ENCODE measurements at regions not wholly inside any gene's neighbourhood (a gene's known extent, or its start where the extent isn't known, plus 50 kb on each side); places are given as distances from the start of the nearest gene placed in this dataset.

DNA sequence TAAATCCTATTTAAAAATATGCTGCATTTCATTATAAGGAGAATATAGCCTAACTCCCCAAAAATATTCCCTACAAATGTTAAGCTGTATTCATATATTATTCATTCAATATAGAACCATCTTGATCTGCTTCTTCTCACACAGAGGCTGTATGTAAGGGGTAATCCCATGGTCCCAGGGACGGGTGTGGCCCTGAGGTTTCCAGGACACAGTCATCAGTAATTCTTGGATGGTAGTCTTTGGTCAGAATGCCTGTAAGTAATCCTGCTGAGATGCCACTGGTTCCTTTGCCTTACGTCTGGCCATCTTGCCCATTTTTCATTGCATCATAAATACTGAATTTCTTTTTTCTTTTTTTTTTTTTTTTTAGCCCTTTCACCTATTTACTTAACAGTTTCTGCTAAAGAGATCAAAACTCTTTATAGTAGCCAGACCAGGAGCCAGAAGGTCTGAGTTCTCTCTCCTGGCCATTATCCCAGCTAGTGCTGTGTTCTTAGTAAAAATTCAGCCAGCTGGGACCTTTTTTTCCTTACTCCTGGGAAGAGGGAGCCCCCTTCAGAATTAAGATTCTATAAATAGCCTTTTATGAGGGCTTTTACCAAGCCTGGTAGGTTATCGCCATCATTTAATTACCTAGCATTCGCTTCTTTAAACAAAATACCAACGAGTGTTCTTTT, 134.9 kb downstream of the SOX11 start:
- no peaks in the 10 kb centered on the region for H3K36me3 Mint-ChIP-seq (ENCODE audit: unreplicated experiment)
- no peak overlapping the region for H3K4me3 Mint-ChIP-seq (ENCODE audit: unreplicated experiment)
- no peak overlapping the region for H3K27ac Mint-ChIP-seq (ENCODE audit: unreplicated experiment)
- H3K27me3 Mint-ChIP-seq (ENCODE audit: unreplicated experiment): no peaks in the 10 kb centered on the region
- H3K9me3 Mint-ChIP-seq (ENCODE audit: unreplicated experiment): peaks cover 4% of the 10 kb centered on the region
- TF ChIP-seq CTCF (IDR thresholded peaks at IDR 0.05): no peak
- H3K4me1 Mint-ChIP-seq (ENCODE audit: unreplicated experiment): no peaks in the 10 kb centered on the region
- no peak for DNase-seq (ENCODE audit: extremely low spot score, unreplicated experiment)

DNA sequence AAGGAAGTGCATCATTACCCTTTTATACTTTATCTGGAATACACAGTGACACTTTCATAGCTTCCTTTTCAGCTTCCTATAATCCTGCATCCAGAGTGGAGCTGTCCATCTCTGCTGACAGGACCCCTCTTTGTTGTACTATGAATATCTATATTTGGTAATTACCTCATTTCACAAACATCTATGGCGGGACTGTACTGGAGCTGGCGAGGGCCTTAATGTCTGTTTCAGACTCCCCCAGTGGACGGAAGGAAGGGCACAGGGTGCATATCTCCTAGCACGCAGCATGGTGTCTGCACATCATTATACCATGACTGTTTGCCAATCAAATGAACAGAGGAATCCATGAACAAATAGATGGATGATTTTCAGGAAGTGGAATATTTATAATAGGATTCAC, 142.3 kb downstream of the SOX11 start:
- H3K27ac Mint-ChIP-seq (ENCODE audit: unreplicated experiment): no peak overlapping the region
- H3K27me3 Mint-ChIP-seq (ENCODE audit: unreplicated experiment): no peaks in the 10 kb centered on the region
- H3K4me1 Mint-ChIP-seq (ENCODE audit: unreplicated experiment): no peaks in the 10 kb centered on the region
- no peak for TF ChIP-seq CTCF (IDR thresholded peaks at IDR 0.05)
- H3K36me3 Mint-ChIP-seq (ENCODE audit: unreplicated experiment): no peaks in the 10 kb centered on the region
- H3K9me3 Mint-ChIP-seq (ENCODE audit: unreplicated experiment): peaks cover 5% of the 10 kb centered on the region
- no peak overlapping the region for H3K4me3 Mint-ChIP-seq (ENCODE audit: unreplicated experiment)
- DNase-seq (ENCODE audit: extremely low spot score, unreplicated experiment): no peak

DNA sequence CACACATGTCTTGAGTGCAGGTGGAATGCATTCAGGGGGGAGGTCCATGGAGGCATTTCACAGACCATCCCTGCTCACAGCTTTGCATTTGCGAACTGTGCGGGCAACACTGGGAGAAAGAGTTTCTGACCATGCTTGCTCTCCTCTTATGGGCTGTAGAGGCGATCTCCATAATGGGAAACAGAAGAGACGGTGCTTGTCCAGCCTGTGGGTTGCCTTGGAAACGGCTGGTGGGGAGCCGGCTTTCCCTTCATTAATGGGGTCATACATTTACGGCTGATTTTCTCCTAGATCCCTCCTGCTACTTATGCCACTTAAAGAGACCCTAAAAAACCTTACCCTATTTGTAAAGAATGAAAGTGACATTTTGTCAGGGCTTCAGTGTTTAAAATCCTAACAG, 147.4 kb downstream of the SOX11 start:
- H3K4me1 Mint-ChIP-seq (ENCODE audit: unreplicated experiment): no peaks in the 10 kb centered on the region
- no peaks in the 10 kb centered on the region for H3K9me3 Mint-ChIP-seq (ENCODE audit: unreplicated experiment)
- no peak for DNase-seq (ENCODE audit: extremely low spot score, unreplicated experiment)
- no peaks in the 10 kb centered on the region for H3K36me3 Mint-ChIP-seq (ENCODE audit: unreplicated experiment)
- no peak overlapping the region for H3K4me3 Mint-ChIP-seq (ENCODE audit: unreplicated experiment)
- H3K27ac Mint-ChIP-seq (ENCODE audit: unreplicated experiment): no peak overlapping the region
- no peaks in the 10 kb centered on the region for H3K27me3 Mint-ChIP-seq (ENCODE audit: unreplicated experiment)
- TF ChIP-seq CTCF (IDR thresholded peaks at IDR 0.05): no peak

GRCh38 chr2:5841126-5841525, 148.9 kb downstream of the SOX11 start:
- Mint-ChIP-seq H3K4me3 (ENCODE audit: unreplicated experiment) (no peak overlapping the region), H3K4me1 (ENCODE audit: unreplicated experiment) (no peaks in the 10 kb centered on the region), H3K9me3 (ENCODE audit: unreplicated experiment) (no peaks in the 10 kb centered on the region), H3K27ac (ENCODE audit: unreplicated experiment) (no peak overlapping the region), H3K27me3 (ENCODE audit: unreplicated experiment) (no peaks in the 10 kb centered on the region), H3K36me3 (ENCODE audit: unreplicated experiment) (no peaks in the 10 kb centered on the region)
- no peak for DNase-seq (ENCODE audit: extremely low spot score, unreplicated experiment)
- no peak for TF ChIP-seq CTCF (IDR thresholded peaks at IDR 0.05)

- TF ChIP-seq CTCF (IDR thresholded peaks at IDR 0.05): no peak
- Mint-ChIP-seq H3K9me3 (ENCODE audit: unreplicated experiment) (no peaks in the 10 kb centered on the region), H3K27ac (ENCODE audit: unreplicated experiment) (no peak overlapping the region), H3K36me3 (ENCODE audit: unreplicated experiment) (no peaks in the 10 kb centered on the region), H3K4me1 (ENCODE audit: unreplicated experiment) (no peaks in the 10 kb centered on the region), H3K27me3 (ENCODE audit: unreplicated experiment) (no peaks in the 10 kb centered on the region), H3K4me3 (ENCODE audit: unreplicated experiment) (no peak overlapping the region)
- no peak for DNase-seq (ENCODE audit: extremely low spot score, unreplicated experiment)
Observed at GRCh38 chr2:5842326-5842725, 150.1 kb downstream of the SOX11 start.

Data from osteocyte (in vitro differentiated cells).